WTC11 (cell line): ENCODE measurements at regions not wholly inside any gene's neighbourhood (a gene's known extent, or its start where the extent isn't known, plus 50 kb on each side); places are given as distances from the start of the nearest gene placed in this dataset.

Source experiments
- ATAC-seq: fragments of 200-7000 bp; cut with Tn5 transposase; 2 replicates; pipeline ENCODE4 v1.10.0; 2021; ENCODE audit warnings: mild to moderate bottlenecking, moderate library complexity
- CTCF ChIA-PET: fragments of 300-600 bp; sonication (Branson Sonifier 250); formaldehyde crosslinking; loops from one replicate; lab custom pipeline; 2021; ENCODE audit warnings: antibody characterized with exemption; lab: Charles Lee
- POLR2A ChIA-PET: fragments of 350-600 bp; sonication (Branson Sonifier 250); formaldehyde crosslinking; loops from one replicate; lab custom pipeline; 2021; ENCODE audit warnings: antibody characterized with exemption; lab: Charles Lee
- DNase-seq: peaks from one replicate; pipeline ENCODE4 v3.0.0; 2021; ENCODE audit warnings: low spot score
- H3K27ac Mint-ChIP-seq: 2 replicates; pipeline ENCODE4 v1.8.0; 2021; ENCODE audit warnings: mixed read lengths
- H3K27me3 Mint-ChIP-seq: 2 replicates; pipeline ENCODE4 v1.8.0; 2021; ENCODE audit warnings: low read depth, mild to moderate bottlenecking, moderate library complexity, mixed read lengths
- H3K36me3 Mint-ChIP-seq: 2 replicates; pipeline ENCODE4 v1.8.0; 2021; ENCODE audit warnings: mixed read lengths
- H3K4me1 Mint-ChIP-seq: 2 replicates; pipeline ENCODE4 v1.8.0; 2022; ENCODE audit warnings: mixed read lengths
- H3K4me3 Mint-ChIP-seq: 2 replicates; pipeline ENCODE4 v1.8.0; 2021; ENCODE audit warnings: mild to moderate bottlenecking, moderate library complexity, mixed read lengths
- H3K9me3 Mint-ChIP-seq: 2 replicates; pipeline ENCODE4 v1.8.0; 2021; ENCODE audit warnings: mixed read lengths
- AR ChIP-seq: fragments of 250-450 bp; sonication (Bioruptor Pico); IDR thresholded peaks from 2 replicates; pipeline ENCODE4 v1.9.0; 2021; ENCODE audit warnings: mild to moderate bottlenecking
- ARID4B ChIP-seq: sonication (generic); formaldehyde crosslinking; IDR thresholded peaks from 2 replicates; pipeline ENCODE4 v1.8.0; 2023; ENCODE audit warnings: missing genetic modification reagents, mild to moderate bottlenecking, borderline replicate concordance
- ATF2 ChIP-seq: sonication (generic); formaldehyde crosslinking; IDR thresholded peaks from 2 replicates; pipeline ENCODE4 v1.8.1; 2022; ENCODE audit warnings: low read depth, missing genetic modification reagents, borderline replicate concordance
- ATF3 ChIP-seq: sonication (generic); formaldehyde crosslinking; conservative IDR thresholded peaks from 2 replicates; pipeline ENCODE4 v1.8.1; 2022; ENCODE audit warnings: mild to moderate bottlenecking, missing genetic modification reagents
- ERG ChIP-seq: fragments of 250-450 bp; sonication (Bioruptor Pico); IDR thresholded peaks from 2 replicates; pipeline ENCODE4 v1.8.0; 2021; ENCODE audit warnings: mild to moderate bottlenecking
- ESRRA ChIP-seq: sonication (generic); formaldehyde crosslinking; IDR thresholded peaks from 2 replicates; pipeline ENCODE4 v1.8.1; 2022; ENCODE audit warnings: mild to moderate bottlenecking, missing genetic modification reagents, borderline replicate concordance
- FOXP4 ChIP-seq: sonication (generic); formaldehyde crosslinking; IDR thresholded peaks from 2 replicates; pipeline ENCODE4 v1.8.0; 2022; ENCODE audit warnings: mild to moderate bottlenecking, missing genetic modification reagents
- GTF2I ChIP-seq: fragments of 250-450 bp; sonication (Bioruptor Pico); conservative IDR thresholded peaks from 2 replicates; pipeline ENCODE4 v1.4.0; 2021; ENCODE audit warnings: mild to moderate bottlenecking
- HMGA2 ChIP-seq: fragments of 250-450 bp; sonication (Bioruptor Pico); IDR thresholded peaks from 2 replicates; pipeline ENCODE4 v1.4.0; 2021; ENCODE audit warnings: mild to moderate bottlenecking, moderate library complexity
- IRF1 ChIP-seq: sonication (generic); formaldehyde crosslinking; IDR thresholded peaks from 2 replicates; pipeline ENCODE4 v1.8.0; 2023; ENCODE audit warnings: missing genetic modification reagents
- MAX ChIP-seq: sonication (generic); formaldehyde crosslinking; IDR thresholded peaks from 2 replicates; pipeline ENCODE4 v1.8.0; 2022; ENCODE audit warnings: mild to moderate bottlenecking, missing genetic modification reagents
- MYBL2 ChIP-seq: sonication (generic); formaldehyde crosslinking; IDR thresholded peaks from 2 replicates; pipeline ENCODE4 v1.8.1; 2023; ENCODE audit warnings: mild to moderate bottlenecking, moderate library complexity, missing genetic modification reagents
- RORB ChIP-seq: fragments of 250-450 bp; sonication (Bioruptor Pico); IDR thresholded peaks from 2 replicates; pipeline ENCODE4 v1.9.0; 2021; ENCODE audit warnings: mild to moderate bottlenecking
- STAT6 ChIP-seq: sonication (generic); formaldehyde crosslinking; conservative IDR thresholded peaks from 2 replicates; pipeline ENCODE4 v1.8.1; 2023; ENCODE audit warnings: mild to moderate bottlenecking, low read depth, missing genetic modification reagents, moderate library complexity
- TEAD1 ChIP-seq: sonication (generic); formaldehyde crosslinking; IDR thresholded peaks from 2 replicates; pipeline ENCODE4 v1.8.0; 2022; ENCODE audit warnings: mild to moderate bottlenecking, missing genetic modification reagents
- ZNF219 ChIP-seq: sonication (generic); formaldehyde crosslinking; IDR thresholded peaks from 2 replicates; pipeline ENCODE4 v1.8.0; 2023; ENCODE audit warnings: missing genetic modification reagents, mild to moderate bottlenecking, borderline replicate concordance
- ZNF232 ChIP-seq: sonication (generic); formaldehyde crosslinking; IDR thresholded peaks from 2 replicates; pipeline ENCODE4 v1.8.0; 2022; ENCODE audit warnings: mild to moderate bottlenecking, missing genetic modification reagents

GRCh38 chr5:2262620-2263019 is 379.9 kb upstream of the IRX4 start:
- DNase-seq = no peak
- H3K4me1 Mint-ChIP-seq = no peaks in the 10 kb centered on the region
- POLR2A ChIA-PET = no interaction called here
- ATAC-seq = no peak
- H3K36me3 Mint-ChIP-seq = no peaks in the 10 kb centered on the region
- H3K27me3 Mint-ChIP-seq = no peaks in the 10 kb centered on the region
- no peaks in the 10 kb centered on the region for H3K9me3 Mint-ChIP-seq
- H3K27ac Mint-ChIP-seq = no peak overlapping the region
- TF ChIP-seq MAX (CRISPR knock-in tag) = no peak
- TF ChIP-seq AR (CRISPR knock-in tag) = no peak
- TF ChIP-seq ATF2 (CRISPR knock-in tag) = no peak
- no peak for TF ChIP-seq FOXP4
- TF ChIP-seq TEAD1 = no peak
- no peak for TF ChIP-seq ZNF219 (CRISPR knock-in tag)
- no peak for TF ChIP-seq ESRRA (CRISPR knock-in tag)
- no peak overlapping the region for H3K4me3 Mint-ChIP-seq
- CTCF ChIA-PET = no interaction called here

GRCh38 chr5:2261004-2261703 is 378.4 kb upstream of the IRX4 start:
- no peak for ATAC-seq
- Mint-ChIP-seq H3K36me3 (no peaks in the 10 kb centered on the region), H3K27me3 (no peaks in the 10 kb centered on the region), H3K4me3 (no peak overlapping the region), H3K9me3 (no peaks in the 10 kb centered on the region), H3K27ac (no peak overlapping the region), H3K4me1 (no peaks in the 10 kb centered on the region)
- no peak for DNase-seq
- POLR2A ChIA-PET = no interaction called here
- CTCF ChIA-PET = no interaction called here
- no peak for TF ChIP-seq STAT6 (CRISPR knock-in tag)
- TF ChIP-seq MYBL2 (CRISPR knock-in tag) = no peak
- no peak for TF ChIP-seq ZNF232
- no peak for TF ChIP-seq GTF2I (CRISPR knock-in tag)
- no peak for TF ChIP-seq RORB
- no peak for TF ChIP-seq IRF1 (CRISPR knock-in tag)
- TF ChIP-seq ARID4B = no peak
- no peak for TF ChIP-seq HMGA2 (CRISPR knock-in tag)
- TF ChIP-seq ATF3 = no peak
- TF ChIP-seq ERG (CRISPR knock-in tag) = no peak
